Activated T-cell treated with anti-CD3 and anti-CD28 coated beads, Interleukin-2, amount 50 U/mL, for 4 hours (primary cell): ENCODE measurements at regions not wholly inside any gene's neighbourhood (a gene's known extent, or its start where the extent isn't known, plus 50 kb on each side); places are given as distances from the start of the nearest gene placed in this dataset.
A peak's percentile ranks its signal among the peaks of the same experiment; 100 is the strongest.

ENCODE experiments used
- ATAC-seq, 2 donors: fragments of 200-7000 bp; cut with Tn5 transposase; one replicate each; pipeline ENCODE4 v1.10.0; 2021
- DNase-seq: peaks from one replicate; pipeline ENCODE4 v3.0.0-alpha.2; 2020
- H3K27me3 Mint-ChIP-seq: one replicate; pipeline ENCODE4 v1.8.0; 2021; ENCODE audit warnings: low read depth, mixed read lengths
- H3K36me3 Mint-ChIP-seq: one replicate; pipeline ENCODE4 v1.8.0; 2022; ENCODE audit warnings: mixed read lengths; ENCODE audit not compliant: insufficient read depth
- H3K4me1 Mint-ChIP-seq: one replicate; pipeline ENCODE4 v1.8.0; 2021; ENCODE audit warnings: low read depth, mixed read lengths
- H3K4me3 Mint-ChIP-seq: one replicate; pipeline ENCODE4 v1.8.0; 2021; ENCODE audit warnings: mild to moderate bottlenecking, moderate library complexity, mixed read lengths
- H3K9me3 Mint-ChIP-seq: one replicate; pipeline ENCODE4 v1.8.0; 2021; ENCODE audit warnings: mixed read lengths

GRCh38 chr12:126343321-126343720 is 1278.1 kb downstream of the AACS start:
- peaks cover 4% of the 10 kb centered on the region for H3K9me3 Mint-ChIP-seq
- no peak for DNase-seq
- no peak for ATAC-seq
- no peak overlapping the region for H3K4me3 Mint-ChIP-seq
- no peaks in the 10 kb centered on the region for H3K27me3 Mint-ChIP-seq
- no peaks in the 10 kb centered on the region for H3K36me3 Mint-ChIP-seq
- H3K4me1 Mint-ChIP-seq, result no peaks in the 10 kb centered on the region

DNA sequence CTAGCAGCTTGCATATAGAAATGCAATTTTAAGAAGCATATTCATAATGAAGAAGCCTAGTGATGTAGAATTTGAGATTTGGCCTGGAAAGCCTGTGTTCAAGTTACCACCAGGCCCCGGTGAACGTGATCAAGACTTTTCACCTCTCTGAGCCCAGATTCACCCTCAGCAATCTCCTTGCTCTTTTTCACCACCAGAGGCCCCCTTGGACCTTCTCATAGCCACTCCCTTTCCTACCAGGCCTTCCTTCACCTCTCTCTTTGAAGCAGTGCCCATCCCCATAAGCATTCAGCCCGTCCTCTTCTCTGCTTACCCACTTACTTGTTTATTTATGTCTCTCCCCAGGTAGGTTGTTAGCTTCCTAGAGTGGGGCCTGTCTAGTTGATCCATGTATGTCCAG is 1280.9 kb downstream of the AACS start:
- DNase-seq, result no peak
- Mint-ChIP-seq H3K4me3 (no peak overlapping the region), H3K4me1 (no peaks in the 10 kb centered on the region), H3K9me3 (no peaks in the 10 kb centered on the region), H3K36me3 (no peaks in the 10 kb centered on the region), H3K27me3 (no peaks in the 10 kb centered on the region)
- ATAC-seq, result no peak

- no peaks in the 10 kb centered on the region for H3K4me1 Mint-ChIP-seq
- DNase-seq, result no peak
- no peaks in the 10 kb centered on the region for H3K27me3 Mint-ChIP-seq
- ATAC-seq, result no peak
- H3K36me3 Mint-ChIP-seq, result no peaks in the 10 kb centered on the region
- H3K9me3 Mint-ChIP-seq, result no peaks in the 10 kb centered on the region
- H3K4me3 Mint-ChIP-seq, result no peak overlapping the region
These were observed 1282.2 kb downstream of the AACS start for GRCh38 chr12:126347421-126347820.

DNA sequence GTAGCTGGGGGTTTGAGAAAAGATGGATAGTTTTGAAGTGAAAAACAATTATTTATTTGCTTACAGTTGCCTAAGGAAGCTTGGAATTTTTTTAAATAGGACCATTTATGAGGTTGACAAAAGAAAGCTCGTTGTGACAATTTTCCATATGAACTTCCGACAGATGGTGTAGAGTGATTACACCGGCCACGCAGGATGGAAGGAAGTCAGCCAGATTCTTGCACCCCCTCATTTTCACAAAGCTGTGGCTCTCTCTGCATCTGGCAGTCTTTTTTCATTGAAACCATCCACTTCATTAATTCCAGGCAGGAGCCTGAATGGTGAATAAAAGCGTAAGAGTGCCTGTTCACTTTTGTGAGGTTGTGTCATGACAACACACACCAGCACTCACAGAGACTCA is 1284.1 kb downstream of the AACS start:
- no peak for DNase-seq
- H3K27me3 Mint-ChIP-seq, result no peaks in the 10 kb centered on the region
- no peak for ATAC-seq
- no peaks in the 10 kb centered on the region for H3K9me3 Mint-ChIP-seq
- no peaks in the 10 kb centered on the region for H3K36me3 Mint-ChIP-seq
- H3K4me1 Mint-ChIP-seq, result no peaks in the 10 kb centered on the region
- H3K4me3 Mint-ChIP-seq, result no peak overlapping the region

DNA sequence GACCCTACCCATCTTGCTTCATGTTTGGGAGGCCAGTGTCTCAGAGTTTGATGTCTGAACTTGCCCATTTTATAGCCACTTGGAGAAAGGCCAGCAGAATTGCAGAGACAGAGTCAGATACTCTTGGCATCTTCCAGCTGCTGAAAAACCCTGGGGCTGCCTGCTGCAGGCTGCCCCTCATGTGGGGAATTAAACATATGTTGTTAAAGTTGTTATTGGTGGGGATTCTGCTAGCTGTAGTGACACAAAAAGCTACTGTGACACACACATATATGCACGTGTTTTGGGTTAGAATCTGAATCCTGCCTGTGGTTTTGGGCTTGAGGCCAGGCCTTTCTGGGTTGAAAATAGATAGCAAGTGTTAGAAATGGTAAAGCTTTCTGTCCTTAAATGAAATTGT is 1288.4 kb downstream of the AACS start:
- no peaks in the 10 kb centered on the region for H3K36me3 Mint-ChIP-seq
- no peak overlapping the region for H3K4me3 Mint-ChIP-seq
- ATAC-seq, result no peak
- H3K4me1 Mint-ChIP-seq, result no peaks in the 10 kb centered on the region
- H3K27me3 Mint-ChIP-seq, result no peaks in the 10 kb centered on the region
- no peak for DNase-seq
- no peaks in the 10 kb centered on the region for H3K9me3 Mint-ChIP-seq

- DNase-seq (no peak), ATAC-seq (no peak)
- no peaks in the 10 kb centered on the region for H3K27me3 Mint-ChIP-seq
- H3K4me3 Mint-ChIP-seq, result no peak overlapping the region
- H3K4me1 Mint-ChIP-seq, result no peaks in the 10 kb centered on the region
- no peaks in the 10 kb centered on the region for H3K36me3 Mint-ChIP-seq
- H3K9me3 Mint-ChIP-seq, result peaks cover 4% of the 10 kb centered on the region
These were observed 1289.4 kb downstream of the AACS start for GRCh38 chr12:126354633-126355032.

DNA sequence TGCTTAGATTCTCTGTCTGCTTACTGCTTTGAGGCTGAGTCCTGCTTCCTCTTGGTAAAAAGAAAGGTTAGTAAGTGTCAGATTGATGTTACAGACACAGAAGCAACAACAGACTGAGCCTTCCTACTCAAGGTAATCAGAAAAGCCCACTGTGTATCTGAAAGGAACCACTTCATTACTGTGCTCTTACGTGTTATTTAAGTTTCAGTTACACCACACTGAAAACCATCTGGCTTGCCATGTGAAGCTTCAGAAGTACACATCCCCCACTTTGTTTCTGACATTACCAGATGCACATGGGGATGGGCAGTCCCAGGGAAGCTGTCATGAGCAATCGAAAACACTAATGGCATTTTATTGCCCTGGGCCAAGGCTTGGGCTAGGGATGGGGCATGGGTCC is 1290.1 kb downstream of the AACS start:
- DNase-seq (no peak), ATAC-seq (peak; percentile 21 to 62)
- Mint-ChIP-seq H3K4me3 (no peak overlapping the region), H3K27me3 (no peaks in the 10 kb centered on the region), H3K4me1 (no peaks in the 10 kb centered on the region), H3K9me3 (peaks cover 4% of the 10 kb centered on the region), H3K36me3 (no peaks in the 10 kb centered on the region)

- H3K36me3 Mint-ChIP-seq, result no peaks in the 10 kb centered on the region
- no peak overlapping the region for H3K4me3 Mint-ChIP-seq
- H3K4me1 Mint-ChIP-seq, result no peaks in the 10 kb centered on the region
- H3K9me3 Mint-ChIP-seq, result peaks cover 4% of the 10 kb centered on the region
- DNase-seq (no peak), ATAC-seq (no peak)
- H3K27me3 Mint-ChIP-seq, result no peaks in the 10 kb centered on the region
These were observed 1293.6 kb downstream of the AACS start for GRCh38 chr12:126358806-126359205.

DNA sequence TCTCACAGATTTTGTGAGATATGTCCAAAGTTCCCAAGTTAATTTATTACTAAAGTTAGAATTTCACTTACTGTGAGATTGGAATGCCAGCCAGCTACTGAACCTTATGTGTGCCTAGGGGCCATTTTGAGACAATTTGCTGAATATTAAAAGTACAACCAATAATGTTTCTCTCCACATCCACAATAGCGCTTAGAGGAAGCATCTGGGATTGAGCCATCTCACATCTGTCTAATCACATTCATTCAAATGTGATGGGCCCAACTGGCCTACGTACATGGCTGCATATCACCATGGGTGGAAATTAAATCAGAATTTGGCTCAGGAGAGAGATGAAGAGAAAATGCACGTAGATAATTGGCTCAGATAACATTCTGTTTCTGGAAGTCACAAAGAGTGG is 1294.0 kb downstream of the AACS start:
- H3K27me3 Mint-ChIP-seq, result no peaks in the 10 kb centered on the region
- peaks cover 4% of the 10 kb centered on the region for H3K9me3 Mint-ChIP-seq
- H3K4me1 Mint-ChIP-seq, result no peaks in the 10 kb centered on the region
- ATAC-seq, result no peak
- DNase-seq, result no peak
- H3K36me3 Mint-ChIP-seq, result no peaks in the 10 kb centered on the region
- H3K4me3 Mint-ChIP-seq, result no peak overlapping the region

DNA sequence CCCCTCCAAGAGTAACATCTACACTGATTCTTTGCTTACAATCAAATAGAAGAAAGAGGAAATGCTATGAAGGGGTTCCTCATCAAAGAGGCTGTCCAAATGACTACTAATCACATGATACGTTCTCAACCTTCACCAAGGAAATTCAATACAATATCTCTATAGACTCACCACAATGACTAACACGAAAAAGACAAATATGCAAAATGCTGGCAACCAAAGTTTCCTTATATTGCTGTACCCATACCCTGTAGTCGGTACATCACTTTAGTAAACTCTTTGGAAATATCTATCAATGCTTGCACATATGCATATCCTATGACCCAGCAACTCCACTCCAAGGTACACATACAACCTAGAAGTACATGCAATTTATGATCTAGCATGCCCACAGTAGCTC is 1296.6 kb downstream of the AACS start:
- Mint-ChIP-seq H3K36me3 (no peaks in the 10 kb centered on the region), H3K27me3 (no peaks in the 10 kb centered on the region), H3K4me3 (no peak overlapping the region), H3K4me1 (no peaks in the 10 kb centered on the region), H3K9me3 (peaks cover 4% of the 10 kb centered on the region)
- ATAC-seq (no peak), DNase-seq (no peak)

DNA sequence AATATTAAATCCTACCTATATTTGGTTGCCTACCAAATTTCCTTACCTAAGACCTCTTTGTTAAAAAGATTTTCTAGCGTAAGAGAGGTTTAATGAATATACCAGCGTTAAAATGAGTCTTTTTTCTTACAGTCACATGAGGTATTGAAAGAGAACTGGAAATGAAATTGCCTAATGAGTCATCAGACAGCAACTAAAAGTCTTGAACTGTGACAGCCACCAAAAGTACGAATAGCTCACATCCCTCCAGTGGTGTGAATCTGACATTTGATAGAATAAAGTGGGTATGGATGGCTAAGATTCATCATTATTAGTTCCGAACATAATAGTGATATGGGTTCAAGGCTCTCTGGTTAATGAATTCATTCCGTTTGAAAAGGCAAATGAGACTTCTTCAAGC is 1297.3 kb downstream of the AACS start:
- peaks cover 4% of the 10 kb centered on the region for H3K9me3 Mint-ChIP-seq
- no peak overlapping the region for H3K4me3 Mint-ChIP-seq
- no peaks in the 10 kb centered on the region for H3K27me3 Mint-ChIP-seq

DNA sequence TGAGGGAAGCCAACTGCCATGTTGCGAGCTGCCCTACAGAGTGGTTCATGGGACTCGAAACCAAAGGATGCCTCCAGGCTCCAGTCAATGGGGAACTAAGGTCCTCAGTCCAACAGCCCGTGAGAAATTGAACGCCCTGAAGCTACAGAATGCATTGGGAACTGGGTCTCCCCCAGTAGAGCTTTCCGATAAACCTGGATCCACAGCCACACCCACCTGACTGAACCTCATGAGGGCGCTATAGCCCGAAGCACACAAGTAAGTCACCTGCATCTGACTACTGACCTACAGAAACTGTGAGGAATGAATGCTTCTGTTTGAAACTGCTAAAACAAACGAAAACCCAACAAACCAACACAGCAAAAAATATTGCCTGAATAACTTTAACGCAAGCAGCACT is 1297.7 kb downstream of the AACS start:
- Mint-ChIP-seq H3K9me3 (peaks cover 4% of the 10 kb centered on the region), H3K4me1 (no peaks in the 10 kb centered on the region), H3K27me3 (no peaks in the 10 kb centered on the region), H3K4me3 (no peak overlapping the region), H3K36me3 (no peaks in the 10 kb centered on the region)
- DNase-seq (no peak), ATAC-seq (no peak)

More for the DNA sequence above, 1297.3 kb downstream of the AACS start:
- ATAC-seq, result no peak
- Mint-ChIP-seq H3K4me1 (no peaks in the 10 kb centered on the region), H3K36me3 (no peaks in the 10 kb centered on the region)
- no peak for DNase-seq

DNA sequence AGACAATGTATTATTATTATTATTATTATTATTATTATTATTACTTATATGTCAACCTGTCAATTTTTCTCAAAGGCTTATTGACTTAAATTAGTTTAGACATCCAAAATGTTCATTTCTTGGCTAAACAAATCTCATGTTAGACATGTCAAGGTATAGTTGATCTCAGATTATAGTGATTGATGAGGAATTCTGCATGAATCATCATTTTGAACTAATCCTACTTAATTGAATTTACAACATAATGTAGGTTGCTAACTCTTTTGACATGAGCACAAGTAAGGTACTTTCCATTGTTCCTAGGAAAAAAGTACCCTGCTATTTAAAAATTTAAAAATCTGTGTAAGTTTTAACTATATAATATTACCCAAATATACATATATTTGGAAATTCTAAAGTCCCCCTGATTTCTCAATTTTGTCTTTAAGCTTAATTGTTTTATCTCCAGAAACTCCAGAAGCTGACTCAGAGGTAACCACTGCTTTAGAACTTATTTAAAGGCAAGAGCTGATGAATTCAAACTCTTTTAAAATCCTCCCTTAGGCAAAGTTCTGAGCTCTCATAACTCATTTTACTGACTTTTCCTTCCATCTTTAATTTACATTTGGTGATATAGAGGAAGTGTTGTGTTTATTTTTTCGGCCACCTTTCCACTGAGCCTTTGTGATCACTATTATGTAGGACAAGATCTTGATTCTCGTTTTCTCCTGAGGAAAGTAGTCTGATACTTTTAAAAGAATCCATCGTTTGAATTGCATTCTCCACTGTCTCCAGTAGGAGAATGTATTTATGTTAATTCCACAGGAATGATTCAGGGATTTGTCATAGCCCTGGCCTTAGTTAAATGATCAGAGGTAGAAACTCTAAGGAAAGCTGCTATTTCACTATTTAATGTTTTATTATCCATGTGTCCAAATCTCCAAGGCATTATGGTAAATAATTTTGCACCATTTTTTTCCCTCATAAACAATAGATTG is 1304.5 kb downstream of the AACS start:
- no peak for DNase-seq
- peaks cover 5% of the 10 kb centered on the region for H3K9me3 Mint-ChIP-seq
- H3K36me3 Mint-ChIP-seq, result no peaks in the 10 kb centered on the region
- H3K4me1 Mint-ChIP-seq, result no peaks in the 10 kb centered on the region
- no peaks in the 10 kb centered on the region for H3K27me3 Mint-ChIP-seq
- no peak for ATAC-seq
- H3K4me3 Mint-ChIP-seq, result no peak overlapping the region

DNA sequence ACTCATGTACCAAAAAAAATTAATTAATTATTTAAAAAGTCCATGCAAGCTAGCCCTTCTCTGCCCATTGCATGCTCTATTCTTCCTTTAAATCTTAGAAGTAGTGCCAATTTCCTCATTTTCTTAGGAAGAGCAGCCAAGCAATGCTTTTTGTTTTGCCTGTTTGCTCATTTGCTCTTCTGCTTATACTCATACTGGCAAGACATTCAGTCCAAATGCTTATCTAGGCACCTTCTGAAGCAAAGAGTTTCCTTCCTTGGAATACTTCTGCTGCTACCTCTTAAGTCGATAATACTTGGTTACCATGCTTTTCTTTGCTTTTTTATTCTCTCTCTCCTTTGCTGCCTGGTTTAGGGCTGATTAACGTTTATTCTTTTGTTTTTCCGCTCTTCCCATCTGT is 1318.3 kb downstream of the AACS start:
- no peaks in the 10 kb centered on the region for H3K9me3 Mint-ChIP-seq
- no peaks in the 10 kb centered on the region for H3K36me3 Mint-ChIP-seq
- H3K4me3 Mint-ChIP-seq, result no peak overlapping the region
- H3K27me3 Mint-ChIP-seq, result no peaks in the 10 kb centered on the region
- no peaks in the 10 kb centered on the region for H3K4me1 Mint-ChIP-seq
- no peak for ATAC-seq
- DNase-seq, result no peak

DNA sequence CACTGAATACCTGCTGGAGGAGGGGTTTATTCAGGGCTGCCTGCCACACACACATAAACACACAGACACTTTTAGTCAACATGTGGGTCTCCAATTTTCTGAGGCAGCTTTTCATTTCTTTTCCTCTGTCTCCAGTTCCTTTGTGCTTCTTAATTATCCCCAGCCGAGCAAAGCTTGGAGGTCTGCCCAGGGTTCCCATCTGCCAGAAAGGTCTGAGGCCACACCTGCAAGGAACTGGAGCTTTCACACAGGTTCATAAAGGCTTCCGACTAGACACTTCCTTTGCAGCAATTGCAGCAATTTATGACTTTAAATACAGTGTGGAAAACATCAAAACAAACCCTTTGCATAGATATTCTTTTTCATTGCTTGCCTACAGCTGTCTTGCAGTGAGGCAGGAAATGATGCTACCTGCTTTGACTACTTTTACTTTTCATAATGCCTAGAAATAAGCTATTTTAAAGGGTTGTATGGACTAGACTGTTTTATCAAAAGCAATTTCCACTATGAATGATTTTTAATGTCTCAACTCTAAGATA is 1318.9 kb downstream of the AACS start:
- no peaks in the 10 kb centered on the region for H3K27me3 Mint-ChIP-seq
- ATAC-seq, result no peak
- DNase-seq, result no peak
- no peaks in the 10 kb centered on the region for H3K36me3 Mint-ChIP-seq
- no peak overlapping the region for H3K4me3 Mint-ChIP-seq
- H3K9me3 Mint-ChIP-seq, result no peaks in the 10 kb centered on the region
- H3K4me1 Mint-ChIP-seq, result no peaks in the 10 kb centered on the region
